ENCODE measurements at regions not wholly inside any gene's neighbourhood (a gene's known extent, or its start where the extent isn't known, plus 50 kb on each side); places are given as distances from the start of the nearest gene placed in this dataset.
A peak's percentile ranks its signal among the peaks of the same experiment; 100 is the strongest.

DNA sequence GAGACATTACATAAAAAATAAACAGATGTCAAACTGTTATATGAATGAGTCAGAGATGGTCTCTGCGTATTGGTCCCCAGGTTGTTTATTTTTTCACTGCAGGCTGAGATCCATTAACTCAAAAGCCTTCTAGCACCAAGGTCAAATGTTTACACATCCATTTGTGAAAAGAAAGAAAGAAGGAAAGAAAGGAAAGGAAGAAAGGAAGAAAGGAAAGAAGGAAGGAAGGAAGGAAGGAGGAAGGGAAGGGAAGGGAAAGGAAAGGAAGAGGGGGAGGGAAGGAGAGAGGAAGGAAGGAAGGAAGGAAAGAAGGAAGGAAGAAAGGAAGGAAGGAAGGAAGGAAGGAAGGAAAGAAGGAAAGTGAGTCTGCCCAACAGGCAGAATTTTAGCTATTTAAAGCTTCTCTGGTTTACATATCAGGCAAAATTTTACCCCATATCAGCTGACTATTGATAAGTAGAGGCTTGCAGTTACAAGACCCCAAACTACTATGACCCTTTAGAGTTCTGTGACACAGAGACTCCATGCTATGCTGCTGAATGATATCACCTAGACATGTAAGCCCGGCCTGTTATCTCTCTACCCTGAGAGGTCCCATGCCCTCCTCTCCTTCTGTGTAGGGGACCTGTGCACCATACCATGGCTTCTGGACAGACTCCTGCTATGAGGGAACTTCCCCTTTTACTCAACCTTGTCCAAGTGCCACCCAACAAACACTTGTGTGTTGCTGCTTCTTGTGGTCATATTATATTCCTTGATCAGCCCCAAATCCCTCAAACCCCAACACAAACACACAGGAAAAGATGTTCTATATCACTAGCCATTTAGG lies 59.0 kb downstream of the DRD1 start:
- 27 to 48% (median 40%) methylated on average over 2 of the region's 2 CpGs for WGBS, 5 donors
- Histone ChIP-seq H3K4me3 (no peak overlapping the region), H3K4me1 (no peaks in the 10 kb centered on the region), H3K27ac (no peak overlapping the region), H3K36me3 (no peaks in the 10 kb centered on the region), H3K9me3 (no peaks in the 10 kb centered on the region), H3K27me3 (no peaks in the 10 kb centered on the region)
- intact Hi-C loops (cut with DNase I; ENCODE audit: low total_unique reads): no loop called here
- DNase-seq: no peak
- no peak for TF ChIP-seq EP300 (IDR thresholded peaks at IDR 0.05)
- TF ChIP-seq, protein P1, sequence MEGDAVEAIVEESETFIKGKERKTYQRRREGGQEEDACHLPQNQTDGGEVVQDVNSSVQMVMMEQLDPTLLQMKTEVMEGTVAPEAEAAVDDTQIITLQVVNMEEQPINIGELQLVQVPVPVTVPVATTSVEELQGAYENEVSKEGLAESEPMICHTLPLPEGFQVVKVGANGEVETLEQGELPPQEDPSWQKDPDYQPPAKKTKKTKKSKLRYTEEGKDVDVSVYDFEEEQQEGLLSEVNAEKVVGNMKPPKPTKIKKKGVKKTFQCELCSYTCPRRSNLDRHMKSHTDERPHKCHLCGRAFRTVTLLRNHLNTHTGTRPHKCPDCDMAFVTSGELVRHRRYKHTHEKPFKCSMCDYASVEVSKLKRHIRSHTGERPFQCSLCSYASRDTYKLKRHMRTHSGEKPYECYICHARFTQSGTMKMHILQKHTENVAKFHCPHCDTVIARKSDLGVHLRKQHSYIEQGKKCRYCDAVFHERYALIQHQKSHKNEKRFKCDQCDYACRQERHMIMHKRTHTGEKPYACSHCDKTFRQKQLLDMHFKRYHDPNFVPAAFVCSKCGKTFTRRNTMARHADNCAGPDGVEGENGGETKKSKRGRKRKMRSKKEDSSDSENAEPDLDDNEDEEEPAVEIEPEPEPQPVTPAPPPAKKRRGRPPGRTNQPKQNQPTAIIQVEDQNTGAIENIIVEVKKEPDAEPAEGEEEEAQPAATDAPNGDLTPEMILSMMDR (IDR thresholded peaks at IDR 0.05): no peak
- TF ChIP-seq POLR2A (IDR thresholded peaks at IDR 0.05): no peak
- TF ChIP-seq POLR2AphosphoS5 (IDR thresholded peaks at IDR 0.05): no peak

DNA sequence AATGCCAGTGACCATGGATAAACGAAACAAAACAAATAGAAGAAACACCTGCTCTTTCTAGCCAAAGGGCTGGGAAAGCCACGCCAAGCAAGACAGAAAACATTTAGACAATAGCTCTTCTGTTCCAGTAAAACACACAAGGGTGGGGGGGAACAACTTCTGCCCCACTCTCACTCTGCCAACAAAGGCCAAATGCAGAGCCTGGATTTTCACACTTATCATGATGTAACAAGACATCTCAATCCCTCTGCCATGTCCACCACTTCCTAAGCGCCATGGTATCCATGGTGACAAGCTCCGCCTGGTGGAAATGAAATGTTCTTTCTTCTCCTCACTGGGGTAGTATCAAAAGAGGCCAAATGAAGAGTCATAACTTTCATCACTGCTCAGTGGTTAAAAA lies 60.6 kb downstream of the DRD1 start:
- no peaks in the 10 kb centered on the region for H3K9me3 ChIP-seq
- TF ChIP-seq EP300 (IDR thresholded peaks at IDR 0.05) (no peak), POLR2A (IDR thresholded peaks at IDR 0.05) (no peak), POLR2AphosphoS5 (IDR thresholded peaks at IDR 0.05) (no peak)
- TF ChIP-seq, protein P1 (IDR thresholded peaks at IDR 0.05): no peak
- no peaks in the 10 kb centered on the region for H3K4me1 ChIP-seq
- no peaks in the 10 kb centered on the region for H3K36me3 ChIP-seq
- DNase-seq: peak in 1 of 2 donors; percentile 31
- H3K27ac ChIP-seq: no peak overlapping the region
- no peak overlapping the region for H3K4me3 ChIP-seq
- intact Hi-C loops (cut with DNase I; ENCODE audit: low total_unique reads): no loop called here
- H3K27me3 ChIP-seq: no peaks in the 10 kb centered on the region
- 34 to 66% (median 47%) methylated on average over 4 of the region's 4 CpGs for WGBS, 5 donors

DNA sequence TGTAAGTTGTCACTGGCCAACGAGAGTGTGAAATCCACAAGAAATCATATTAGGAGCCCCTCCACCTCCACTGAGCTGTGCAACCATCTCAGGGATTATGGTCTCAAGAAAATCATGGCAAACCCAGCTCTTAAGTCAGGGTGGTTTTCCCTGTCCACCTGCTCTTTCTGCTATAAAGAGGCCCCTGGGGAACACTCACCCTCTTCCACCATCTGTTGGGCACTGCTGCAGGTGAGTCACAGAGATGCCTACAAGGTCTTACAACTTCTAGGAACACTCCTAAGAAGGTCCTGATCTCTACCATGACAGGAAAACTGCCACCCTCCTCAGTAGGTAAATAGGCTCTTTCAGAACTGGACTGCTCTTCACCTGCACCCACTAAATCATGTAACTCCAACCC lies 61.8 kb downstream of the DRD1 start:
- no peak for DNase-seq
- Histone ChIP-seq H3K27me3 (no peaks in the 10 kb centered on the region), H3K9me3 (no peaks in the 10 kb centered on the region), H3K36me3 (no peaks in the 10 kb centered on the region), H3K4me3 (no peak overlapping the region), H3K27ac (no peak overlapping the region), H3K4me1 (no peaks in the 10 kb centered on the region)
- no peak for TF ChIP-seq POLR2AphosphoS5 (IDR thresholded peaks at IDR 0.05)
- no peak for TF ChIP-seq POLR2A (IDR thresholded peaks at IDR 0.05)
- TF ChIP-seq, protein P1 (IDR thresholded peaks at IDR 0.05): no peak
- no peak for TF ChIP-seq EP300 (IDR thresholded peaks at IDR 0.05)
- WGBS, 5 donors: 68 to 92% (median 89%) methylated on average over 1 of the region's 1 CpG
- intact Hi-C loops (cut with DNase I; ENCODE audit: low total_unique reads): no loop called here

DNA sequence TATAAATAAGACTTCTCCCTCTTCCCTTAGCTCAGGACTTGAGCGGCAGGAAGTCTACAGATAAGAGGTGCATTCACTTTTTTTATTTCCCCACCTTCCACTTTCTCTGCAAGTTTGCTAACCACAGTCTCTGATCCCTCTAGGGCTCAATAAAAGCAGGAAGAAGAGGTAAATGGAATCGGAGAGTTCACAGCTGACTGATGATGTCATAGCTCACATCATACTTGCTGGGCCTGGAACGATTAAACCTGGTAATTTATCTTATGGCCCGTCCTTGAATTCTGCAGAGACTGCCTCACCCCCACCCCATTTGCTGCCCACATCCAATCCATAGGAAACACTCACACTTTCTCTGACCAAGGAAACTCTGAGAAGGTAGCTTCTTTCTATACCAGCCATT lies 62.9 kb downstream of the DRD1 start:
- intact Hi-C loops (cut with DNase I; ENCODE audit: low total_unique reads): no loop called here
- WGBS, 5 donors: 60 to 72% (median 67%) methylated on average over 4 of the region's 4 CpGs
- no peaks in the 10 kb centered on the region for H3K9me3 ChIP-seq

DNA sequence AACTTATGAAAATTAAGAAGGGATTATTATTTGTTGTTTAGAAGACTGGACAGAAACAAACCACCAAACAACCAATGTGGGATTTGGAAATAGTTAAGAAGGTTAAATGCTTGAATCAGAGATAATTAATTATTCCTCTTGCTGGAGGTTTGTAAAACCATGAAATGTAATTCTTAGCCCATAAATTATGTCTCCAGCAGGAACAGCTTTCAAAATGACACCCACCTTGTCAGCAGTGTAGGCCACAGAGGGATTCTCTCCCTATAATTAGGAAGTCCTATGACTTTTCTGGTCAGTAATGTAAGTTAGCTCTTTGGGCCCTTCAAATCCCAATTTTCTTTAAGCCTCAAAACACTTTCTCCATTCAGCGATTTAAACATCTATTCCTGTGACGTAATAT lies 63.3 kb downstream of the DRD1 start:
- H3K4me1 ChIP-seq: no peaks in the 10 kb centered on the region
- no peaks in the 10 kb centered on the region for H3K27me3 ChIP-seq
- no peaks in the 10 kb centered on the region for H3K9me3 ChIP-seq
- 79 to 99% (median 95%) methylated on average over 2 of the region's 2 CpGs for whole genome bisulfite sequencing, 5 donors
- TF ChIP-seq POLR2AphosphoS5 (IDR thresholded peaks at IDR 0.05) (no peak), EP300 (IDR thresholded peaks at IDR 0.05) (no peak), POLR2A (IDR thresholded peaks at IDR 0.05) (no peak)
- TF ChIP-seq, protein P1 (IDR thresholded peaks at IDR 0.05): no peak
- H3K36me3 ChIP-seq: no peaks in the 10 kb centered on the region
- intact Hi-C loops (cut with DNase I; ENCODE audit: low total_unique reads): no loop called here
- no peak overlapping the region for H3K4me3 ChIP-seq
- DNase-seq: no peak
- H3K27ac ChIP-seq: no peak overlapping the region

More for the DNA sequence above, 62.9 kb downstream of the DRD1 start:
- no peak overlapping the region for H3K4me3 ChIP-seq
- no peaks in the 10 kb centered on the region for H3K36me3 ChIP-seq
- no peak overlapping the region for H3K27ac ChIP-seq
- no peak for DNase-seq
- H3K4me1 ChIP-seq: no peaks in the 10 kb centered on the region
- H3K27me3 ChIP-seq: no peaks in the 10 kb centered on the region
- no peak for TF ChIP-seq EP300 (IDR thresholded peaks at IDR 0.05)
